Right lobe of liver (tissue), 4 donors: ENCODE measurements at regions not wholly inside any gene's neighbourhood (a gene's known extent, or its start where the extent isn't known, plus 50 kb on each side); places are given as distances from the start of the nearest gene placed in this dataset.

Experiments
- CTCF ChIP-seq, 4 donors: fragments of 200-600 bp in 3 of 4; fragments of 450-650 bp in 1 of 4; IDR thresholded peaks; one replicate each; pipeline versions ENCODE4 v1.5.1 to v1.8.0; 2016 to 2022; ENCODE audit warnings: antibody characterized with exemption in 4 of 4, mild to moderate bottlenecking in 2 of 4
- POLR2A ChIP-seq: fragments of 450-650 bp; IDR thresholded peaks from one replicate; pipeline ENCODE4 v1.6.1; 2017; ENCODE audit warnings: antibody characterized with exemption, mild to moderate bottlenecking
- donor health status: DM: no; HTN: no; CAD: no.
- donor health status: DM: no; HTN: no; CAD: no.
- donor health status: DM: no; HTN: yes; CAD: no.

DNA sequence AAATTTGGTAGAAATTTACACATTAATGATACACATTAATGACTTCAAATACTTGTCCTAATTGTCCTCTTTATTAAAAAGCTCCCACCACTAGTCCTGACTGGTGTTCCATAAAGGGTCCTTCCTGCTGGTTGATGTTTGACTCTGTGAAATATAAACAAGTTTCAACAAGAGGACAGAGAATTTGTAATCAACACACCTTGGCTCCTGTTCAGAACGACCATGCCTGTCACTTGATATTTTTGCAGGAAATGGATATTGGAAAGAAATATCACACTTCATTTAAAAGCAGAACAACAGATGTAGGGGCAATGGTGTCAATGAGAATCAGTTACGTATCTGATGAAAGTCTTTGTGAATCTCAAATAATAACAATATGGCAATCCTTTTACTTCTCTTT, 211.7 kb downstream of the ENC1 start:
- TF ChIP-seq POLR2A (no peak), CTCF (IDR thresholded peaks at IDR 0.05) (no peak)
